GM21825 (cell line): ENCODE measurements at regions not wholly inside any gene's neighbourhood (a gene's known extent, or its start where the extent isn't known, plus 50 kb on each side); places are given as distances from the start of the nearest gene placed in this dataset.
"Not testable (repeated sequence)": the region's sequence is repeated elsewhere in the genome, so short reads cannot be mapped to it uniquely, and the experiment has no call there.

ENCODE experiments used
- ATAC-seq: cut with Tn5 transposase; IDR thresholded peaks from one replicate; pipeline ENCODE4 v1.9.1; 2021; ENCODE audit warnings: mild to moderate bottlenecking, moderate library complexity; ENCODE audit not compliant: unreplicated experiment

- no peak for ATAC-seq
These were observed 321.5 kb upstream of the CTNNB1 start for GRCh38 chr3:40877631-40878463.

DNA sequence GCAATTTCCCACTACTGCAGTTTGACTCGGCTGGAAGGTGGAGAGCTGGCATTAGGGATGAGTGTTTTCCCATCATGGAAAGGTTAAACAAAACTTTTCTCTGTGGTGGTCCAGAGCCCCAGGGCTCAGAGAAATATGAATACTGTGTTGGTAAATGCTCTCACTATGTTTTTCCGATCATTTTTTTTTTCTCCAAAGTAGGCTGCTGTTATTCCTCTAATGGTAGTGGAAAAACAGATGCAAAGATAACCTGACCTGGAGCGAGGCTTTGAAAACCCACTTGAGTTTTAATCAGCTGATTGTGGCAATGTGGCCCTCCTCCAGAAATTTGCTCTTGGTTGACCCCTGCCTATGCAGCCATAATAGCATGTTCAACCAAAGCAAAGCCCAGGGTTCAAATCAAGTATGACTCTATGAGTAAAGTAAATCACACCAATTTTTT, 320.8 kb upstream of the CTNNB1 start:
- ATAC-seq: no peak

DNA sequence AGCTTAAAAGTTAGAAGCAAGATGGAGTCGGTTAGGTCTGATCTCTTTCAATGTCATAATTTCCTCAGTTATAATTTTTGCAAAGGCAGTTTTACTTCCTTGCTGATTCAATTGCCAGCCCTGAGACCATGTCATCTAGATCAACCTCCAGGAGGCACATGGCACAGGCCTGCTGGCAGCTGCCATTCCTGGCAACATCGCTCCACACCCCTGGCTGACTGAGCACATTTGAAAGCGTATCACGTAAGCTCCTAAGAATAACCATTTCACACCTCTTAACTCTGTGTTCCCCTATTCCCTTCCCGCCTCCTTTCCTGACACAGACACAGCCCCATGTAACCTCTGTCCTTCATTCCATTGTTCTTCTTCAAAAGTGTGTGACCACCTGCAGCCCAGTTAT, 313.9 kb upstream of the CTNNB1 start:
- ATAC-seq: no peak

DNA sequence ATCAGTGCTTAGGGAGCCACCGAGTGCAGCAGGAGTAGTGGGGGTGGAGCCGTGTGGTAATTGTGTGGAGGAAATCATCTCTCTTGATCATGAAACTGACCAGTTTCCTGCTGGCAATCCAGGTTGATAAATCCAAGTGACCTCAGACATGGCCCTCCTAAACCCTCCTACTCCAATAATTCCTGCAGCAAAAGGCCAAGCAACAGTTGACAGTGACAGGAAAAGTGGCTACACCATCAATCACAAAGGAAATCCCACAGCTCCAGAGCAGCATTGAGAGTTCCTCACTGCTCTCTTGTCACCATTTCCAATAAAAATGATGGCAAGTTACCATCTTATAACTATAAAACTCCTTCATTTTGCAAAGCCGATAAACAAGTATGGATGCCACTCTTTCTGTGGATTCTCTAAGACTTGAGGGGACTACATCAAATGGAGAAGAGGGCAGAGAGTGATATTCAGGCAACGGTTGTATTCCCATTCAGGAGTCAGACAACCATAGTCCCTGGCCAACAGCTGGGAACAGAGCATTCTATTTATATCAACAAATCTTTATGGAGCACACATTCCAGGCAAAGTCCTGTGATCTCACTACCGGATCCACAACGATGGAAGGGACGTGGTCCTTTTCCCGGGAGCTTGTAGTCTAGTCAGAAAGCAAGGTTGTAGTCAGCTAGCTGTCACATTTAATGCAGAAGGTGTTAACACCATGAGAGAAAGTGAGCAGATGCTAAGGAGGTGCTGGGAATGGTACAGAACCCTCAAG, 312.5 kb upstream of the CTNNB1 start:
- no peak for ATAC-seq

- ATAC-seq: no peak
These were observed 308.1 kb upstream of the CTNNB1 start for GRCh38 chr3:40891186-40891585.

DNA sequence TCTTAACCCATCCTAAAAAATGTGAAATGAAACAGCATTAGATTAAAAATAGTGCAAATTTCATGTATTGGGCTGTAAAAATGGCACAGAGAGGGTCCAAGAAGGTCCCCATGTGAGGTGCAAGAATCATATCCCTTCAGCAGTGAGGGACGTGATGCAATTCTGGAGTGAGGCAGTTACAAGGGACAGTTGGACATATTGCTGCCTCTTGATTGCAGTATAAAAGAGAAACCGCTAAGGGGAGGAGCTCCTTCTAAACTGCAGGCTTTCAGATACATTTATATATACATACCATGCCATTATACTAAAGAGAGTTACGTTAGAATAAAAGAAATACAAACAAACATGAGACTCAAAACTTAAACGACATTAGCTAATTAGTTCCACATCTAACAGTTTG, 304.2 kb upstream of the CTNNB1 start:
- no peak for ATAC-seq

- no peak for ATAC-seq
These were observed 300.0 kb upstream of the CTNNB1 start for GRCh38 chr3:40899286-40899712.

DNA sequence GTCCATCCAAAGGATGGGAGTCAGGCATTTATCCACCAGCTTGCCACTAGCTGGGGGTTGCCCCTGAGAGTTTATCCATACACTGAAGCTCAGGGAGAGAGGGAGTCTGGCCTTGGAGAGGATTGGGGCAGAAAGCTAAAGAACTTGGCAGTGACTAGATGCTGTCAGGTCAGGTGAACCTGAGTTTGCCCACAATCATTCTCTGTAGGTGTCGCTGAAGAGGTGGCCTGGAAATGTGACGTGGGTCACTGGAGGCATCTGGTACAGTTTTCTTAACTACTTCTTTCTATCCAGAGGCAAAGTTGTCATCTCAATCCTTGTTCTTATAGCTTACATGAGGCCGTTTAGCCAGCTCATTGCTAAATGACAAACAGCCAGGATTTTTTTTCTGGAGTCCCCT, 298.0 kb upstream of the CTNNB1 start:
- ATAC-seq: no peak

DNA sequence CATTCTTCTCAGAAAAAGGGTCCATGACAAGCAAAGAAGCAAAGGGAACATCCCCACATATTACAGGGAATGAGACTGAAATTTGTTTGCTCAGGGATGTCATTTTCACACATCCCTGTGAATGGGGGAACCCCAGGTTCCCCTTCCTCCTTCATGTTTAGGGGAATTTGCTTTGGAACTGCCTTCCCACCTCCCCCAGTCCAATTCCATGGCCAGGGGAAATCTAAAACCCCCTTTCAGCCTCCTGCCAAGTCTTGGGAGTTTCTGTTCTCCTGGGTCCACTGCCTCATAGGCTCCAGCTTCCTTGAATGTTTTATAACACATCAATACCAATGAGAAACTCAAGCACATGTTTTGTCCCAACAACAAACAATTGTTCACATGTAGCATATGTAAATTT, 297.5 kb upstream of the CTNNB1 start:
- no peak for ATAC-seq

- not testable (repeated sequence) for ATAC-seq
These were observed 291.3 kb upstream of the CTNNB1 start for GRCh38 chr3:40907907-40908465.

DNA sequence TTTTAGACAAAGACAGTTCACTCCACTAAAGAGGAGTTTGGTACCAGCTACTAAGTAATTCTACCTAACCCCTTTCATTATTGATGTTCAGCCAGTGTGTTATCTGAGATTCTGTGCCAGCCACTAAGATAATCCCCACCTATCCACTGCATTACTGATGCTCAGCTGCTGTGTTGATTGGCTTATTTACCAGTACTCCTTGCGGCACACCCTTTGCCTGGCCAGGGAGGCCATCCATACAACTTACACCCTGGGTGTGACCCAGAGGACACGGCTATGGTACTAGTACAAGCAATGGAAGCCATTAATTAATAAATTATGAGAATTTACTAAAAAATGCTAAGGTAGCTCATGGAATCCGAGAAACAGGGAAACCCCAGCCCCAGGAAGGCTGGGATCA, 290.7 kb upstream of the CTNNB1 start:
- ATAC-seq: no peak

- no peak for ATAC-seq
These were observed 288.0 kb upstream of the CTNNB1 start for GRCh38 chr3:40911264-40911663.

GRCh38 chr3:40911928-40912327, 287.4 kb upstream of the CTNNB1 start:
- ATAC-seq: peak; percentile 77

DNA sequence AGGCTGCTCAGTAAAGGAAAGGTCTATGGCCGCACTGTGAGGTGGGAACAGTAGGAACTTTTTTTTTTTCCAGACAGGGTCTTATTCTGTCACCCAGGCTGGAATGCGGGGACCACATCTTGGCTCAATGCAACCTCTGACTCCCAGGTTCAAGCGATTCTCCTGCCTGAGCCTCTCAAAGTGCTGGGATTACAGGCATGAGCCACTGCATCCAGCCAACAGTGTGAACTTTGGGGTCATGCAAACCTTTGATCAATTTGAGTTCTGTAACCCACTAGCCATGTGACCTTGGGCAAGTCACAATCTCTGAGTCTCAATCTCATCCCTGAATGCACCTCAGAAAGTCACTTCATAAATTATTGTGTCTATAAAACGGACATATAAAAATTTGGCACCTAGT, 286.8 kb upstream of the CTNNB1 start:
- no peak for ATAC-seq

DNA sequence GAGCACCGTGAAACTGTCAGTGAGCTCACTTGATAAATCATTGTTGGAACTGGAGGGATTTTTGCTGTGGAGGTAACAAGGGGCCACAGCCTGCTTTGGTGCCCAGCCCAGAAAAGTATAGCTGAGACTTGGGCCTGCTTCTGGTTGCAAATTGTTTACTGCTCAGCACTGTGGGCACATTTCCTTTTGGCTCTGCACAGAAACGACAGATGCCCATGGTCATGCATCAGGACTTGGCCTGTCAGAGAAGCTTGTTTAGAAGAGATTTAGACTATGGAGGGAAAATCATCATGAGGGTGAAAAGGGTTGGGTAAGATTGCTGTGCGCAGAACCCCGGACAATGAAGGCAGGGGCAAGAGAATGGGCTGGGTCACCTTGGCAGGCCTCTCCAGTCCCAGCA, 286.1 kb upstream of the CTNNB1 start:
- ATAC-seq: no peak

DNA sequence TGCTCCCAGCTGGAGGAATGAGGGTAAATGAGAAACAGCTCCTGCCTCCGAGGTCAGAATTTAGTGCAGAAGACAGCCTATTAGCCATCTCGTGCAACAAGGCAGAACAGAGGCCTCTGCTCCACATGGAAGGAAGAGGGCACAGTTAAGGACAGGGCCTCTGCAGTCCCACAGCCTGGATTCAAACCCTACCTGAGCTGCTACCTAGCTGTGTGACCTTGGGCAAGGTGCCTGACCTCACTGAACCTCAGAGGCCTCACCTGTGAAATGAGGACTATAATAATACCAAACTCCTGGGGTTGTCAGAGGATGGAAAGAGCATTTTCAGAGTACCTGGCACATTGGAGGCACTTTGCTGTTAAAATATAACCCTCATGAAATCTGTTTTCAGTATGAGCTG, 285.7 kb upstream of the CTNNB1 start:
- ATAC-seq: no peak

DNA sequence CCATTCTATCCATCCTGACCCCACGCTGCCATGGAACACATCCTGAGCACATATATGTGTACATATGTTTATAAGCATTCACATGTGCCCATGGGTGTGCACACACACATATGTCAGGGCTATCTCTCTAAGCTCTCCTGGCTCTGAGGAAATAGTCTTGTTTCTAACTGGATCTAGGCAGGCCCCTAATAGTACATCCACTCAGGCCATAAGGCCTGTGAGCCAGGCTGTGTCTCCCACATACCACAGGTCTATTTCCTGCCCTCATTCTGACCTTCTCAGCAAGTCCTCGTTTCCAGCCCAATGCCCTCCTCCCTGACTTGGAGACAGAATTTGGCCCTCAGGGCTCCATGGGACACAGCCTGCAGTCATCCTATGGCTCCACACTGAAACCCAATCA, 284.8 kb upstream of the CTNNB1 start:
- ATAC-seq: no peak

GRCh38 chr3:40915346-40915865, 283.9 kb upstream of the CTNNB1 start:
- ATAC-seq: no peak

GRCh38 chr3:40920041-40920440, 279.3 kb upstream of the CTNNB1 start:
- ATAC-seq: no peak

DNA sequence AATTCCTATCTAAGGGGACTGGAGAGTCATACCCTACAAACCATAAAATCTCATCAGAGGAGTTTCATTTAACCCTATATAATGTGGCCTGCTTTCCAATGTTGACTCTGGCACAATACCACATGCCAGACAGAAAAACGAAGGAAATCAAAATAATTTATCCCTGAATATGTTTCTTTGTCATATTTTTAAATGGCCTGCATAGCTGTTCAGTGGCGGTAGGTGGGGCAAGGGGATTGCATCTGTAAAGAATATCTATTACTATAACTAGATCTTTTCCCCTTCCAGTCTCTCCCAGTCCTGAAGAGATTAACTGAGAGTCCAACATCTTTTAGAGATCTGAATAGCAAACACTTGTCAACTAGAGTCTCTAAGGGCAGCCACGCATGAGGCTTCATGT, 278.1 kb upstream of the CTNNB1 start:
- ATAC-seq: no peak

- ATAC-seq: no peak
These were observed 276.2 kb upstream of the CTNNB1 start for GRCh38 chr3:40923143-40923542.

DNA sequence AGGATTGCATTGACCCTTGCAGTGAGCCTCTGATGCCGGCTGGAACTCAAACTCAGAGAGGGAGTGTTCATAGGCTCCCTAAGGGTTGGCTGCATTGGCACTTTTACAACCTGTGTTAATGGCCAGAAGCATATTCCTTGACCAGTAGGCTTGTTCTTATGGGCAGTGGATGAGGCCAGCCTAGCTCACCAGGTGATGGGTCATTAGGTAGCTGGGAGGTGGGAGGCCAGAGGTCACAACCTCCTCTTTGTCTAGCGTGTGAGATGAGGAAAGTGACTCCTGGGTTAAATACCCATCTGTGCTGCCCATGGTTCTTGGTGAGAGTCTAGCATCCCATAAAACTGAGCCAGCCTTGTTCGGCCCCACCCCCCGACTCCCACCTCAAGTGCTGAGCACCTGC, 275.7 kb upstream of the CTNNB1 start:
- ATAC-seq: no peak
